DMS153 treated with DMSO at 0.1 percent for 48 hours (cell line): ENCODE measurements at regions not wholly inside any gene's neighbourhood (a gene's known extent, or its start where the extent isn't known, plus 50 kb on each side); places are given as distances from the start of the nearest gene placed in this dataset.
A peak's percentile ranks its signal among the peaks of the same experiment; 100 is the strongest.
"Not testable (repeated sequence)": the region's sequence is repeated elsewhere in the genome, so short reads cannot be mapped to it uniquely, and the experiment has no call there.

Source experiments
- DNase-seq: peaks from one replicate; lab custom pipeline; 2025; ENCODE audit not compliant: unreplicated experiment; lab: John Stamatoyannopoulos, UW

- DNase-seq, result no peak
Observed at GRCh38 chr14:43001731-43002130, 1395.1 kb downstream of the LRFN5 start.

DNA sequence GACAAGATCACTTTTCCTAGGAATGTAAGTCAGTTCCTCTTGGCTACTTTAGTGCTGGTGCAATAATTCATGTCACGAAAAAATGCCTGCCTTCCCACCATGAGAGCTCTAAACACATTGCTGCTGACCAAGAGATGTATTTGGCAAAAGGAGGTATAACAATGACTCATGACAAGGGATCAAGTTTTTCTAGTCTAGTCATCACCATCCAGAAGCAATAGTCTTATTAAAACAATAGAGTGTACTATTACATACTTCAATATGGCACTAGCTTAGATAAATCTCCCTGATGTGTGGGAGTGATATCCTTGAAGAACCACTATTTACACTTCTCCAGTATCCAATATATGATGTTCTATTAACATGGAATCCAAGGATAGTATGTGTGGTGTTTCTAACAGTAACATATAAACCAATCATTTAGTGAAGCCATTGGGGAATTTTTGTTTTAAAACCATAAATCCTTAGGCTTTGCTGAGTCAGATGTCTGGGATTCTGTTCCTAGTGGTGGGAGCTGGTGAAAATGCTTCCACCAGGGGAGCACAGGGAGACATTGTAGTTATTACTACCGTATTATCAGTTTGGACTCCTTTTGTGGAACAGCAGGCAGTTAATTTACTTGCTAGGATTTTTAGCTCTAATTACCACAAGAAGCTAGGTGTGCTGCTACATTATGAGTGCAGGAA lies 1387.5 kb downstream of the LRFN5 start:
- no peak for DNase-seq

DNA sequence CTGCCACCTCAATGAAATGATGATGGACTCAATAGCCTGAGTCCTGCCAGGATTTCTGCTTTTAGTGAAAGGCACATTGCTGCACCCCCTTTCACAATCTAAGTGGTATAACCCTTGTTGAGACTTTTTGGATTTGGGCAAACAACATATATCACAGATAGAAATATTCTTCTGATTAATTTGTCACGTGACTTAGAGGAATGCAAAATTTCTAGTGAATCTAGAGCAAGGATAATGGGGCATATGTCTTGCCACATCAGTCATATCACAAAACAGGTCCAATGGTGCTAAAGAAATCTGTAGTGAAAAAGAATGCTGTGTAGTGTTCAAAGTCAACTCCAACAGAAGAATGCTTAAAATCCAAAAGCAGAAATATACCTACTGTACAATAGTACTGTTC lies 1386.3 kb downstream of the LRFN5 start:
- DNase-seq, result no peak

DNA sequence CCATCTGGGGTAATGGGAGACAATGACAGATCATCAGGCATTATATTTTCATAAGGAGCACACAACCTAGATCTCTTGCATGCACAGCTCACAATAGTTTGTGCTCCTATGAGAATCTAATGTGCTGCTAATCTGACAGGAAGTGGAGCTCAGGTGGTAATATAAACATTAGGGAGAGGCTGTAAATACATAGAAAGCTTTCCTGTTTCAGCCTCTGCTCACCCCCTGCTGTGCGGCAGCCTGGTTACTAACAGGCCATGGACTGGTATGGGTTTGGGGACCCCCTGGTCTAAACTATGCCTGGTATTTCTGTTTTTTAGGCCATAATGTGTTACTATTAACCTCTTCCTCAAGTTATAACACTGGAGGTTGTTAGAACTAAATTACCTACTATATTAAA lies 1373.7 kb downstream of the LRFN5 start:
- DNase-seq, result no peak

GRCh38 chr14:42973171-42973570 lies 1366.5 kb downstream of the LRFN5 start:
- DNase-seq, result not testable (repeated sequence)

DNA sequence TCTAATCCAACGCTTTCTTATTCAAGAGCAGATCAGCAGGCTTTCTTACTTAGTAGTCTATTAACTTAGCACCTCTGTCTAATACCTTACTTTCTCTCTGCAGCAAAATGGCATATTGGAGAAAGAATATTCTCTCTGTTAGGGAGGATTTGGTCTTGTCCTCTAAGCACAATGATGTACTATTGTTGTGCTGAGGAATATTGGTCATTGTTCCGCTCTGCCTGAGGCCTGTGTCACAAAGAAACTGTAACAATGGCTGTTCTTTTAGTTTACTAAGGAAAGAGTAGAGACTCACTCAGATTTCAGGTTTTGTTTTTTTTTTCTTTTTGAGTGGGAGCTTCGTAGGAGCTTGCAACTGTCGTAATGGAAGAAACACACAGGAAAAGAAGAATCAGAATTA lies 1358.8 kb downstream of the LRFN5 start:
- DNase-seq, result no peak

- no peak for DNase-seq
Observed at GRCh38 chr14:42961509-42961908, 1354.8 kb downstream of the LRFN5 start.

GRCh38 chr14:42950363-42950762 lies 1343.7 kb downstream of the LRFN5 start:
- DNase-seq, result no peak

- no peak for DNase-seq
Observed at GRCh38 chr14:42947991-42948390, 1341.3 kb downstream of the LRFN5 start.

GRCh38 chr14:42944284-42944683 lies 1337.6 kb downstream of the LRFN5 start:
- no peak for DNase-seq

GRCh38 chr14:42931308-42931707 lies 1324.6 kb downstream of the LRFN5 start:
- DNase-seq, result no peak

DNA sequence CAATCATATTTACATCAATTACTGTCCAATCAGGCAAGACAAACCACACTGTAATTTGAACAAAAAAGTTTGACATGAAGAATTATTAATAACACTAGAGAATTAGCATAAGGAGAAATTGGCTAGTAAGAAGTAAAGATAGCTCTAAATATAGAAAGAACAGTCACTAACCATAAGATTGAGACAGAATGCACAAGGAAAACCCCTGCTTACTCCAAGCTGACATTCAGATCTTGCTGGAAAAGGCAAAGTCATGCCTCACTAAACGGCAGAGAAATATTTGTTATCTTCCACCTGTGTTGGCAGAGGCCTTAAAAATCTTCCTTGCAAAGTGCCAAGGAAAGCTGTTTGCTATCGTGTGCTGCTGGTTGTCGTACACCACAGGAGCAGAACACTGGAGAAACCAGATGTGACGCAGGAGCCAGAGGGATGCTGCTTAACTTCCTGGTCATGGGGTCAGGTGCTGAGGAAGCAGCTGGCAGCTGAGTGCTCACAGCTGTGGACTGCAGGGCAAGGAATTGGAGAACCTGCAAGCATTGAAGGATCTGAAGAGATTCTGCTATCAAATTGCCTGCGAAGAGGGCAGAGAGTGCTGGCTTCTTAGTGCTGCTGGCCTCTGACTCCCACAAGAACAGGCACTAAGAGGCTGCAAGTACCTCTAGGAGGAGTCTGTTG lies 1323.3 kb downstream of the LRFN5 start:
- DNase-seq, result no peak

- no peak for DNase-seq
Observed at GRCh38 chr14:42927313-42927712, 1320.6 kb downstream of the LRFN5 start.

GRCh38 chr14:42921901-42922300 lies 1315.2 kb downstream of the LRFN5 start:
- DNase-seq, result no peak

GRCh38 chr14:42918615-42919014 lies 1311.9 kb downstream of the LRFN5 start:
- no peak for DNase-seq

DNA sequence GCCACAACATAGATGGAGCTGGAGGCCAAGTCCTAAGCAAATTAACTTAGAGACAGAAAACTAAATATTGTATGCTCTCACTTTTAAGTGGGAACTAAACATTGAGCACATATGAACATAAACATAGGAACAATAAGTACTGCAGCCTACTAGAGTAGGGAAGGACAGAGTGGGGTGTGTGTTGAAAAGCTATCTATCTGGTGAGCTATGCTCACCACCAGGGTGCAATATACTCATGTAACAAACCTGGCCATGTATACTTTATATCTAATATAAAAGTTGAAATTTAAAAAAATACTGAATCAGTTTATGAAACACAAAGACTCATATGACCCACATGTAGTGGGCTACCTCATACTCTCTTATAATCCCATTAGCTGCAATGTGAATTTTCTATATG lies 1305.0 kb downstream of the LRFN5 start:
- DNase-seq, result no peak

DNA sequence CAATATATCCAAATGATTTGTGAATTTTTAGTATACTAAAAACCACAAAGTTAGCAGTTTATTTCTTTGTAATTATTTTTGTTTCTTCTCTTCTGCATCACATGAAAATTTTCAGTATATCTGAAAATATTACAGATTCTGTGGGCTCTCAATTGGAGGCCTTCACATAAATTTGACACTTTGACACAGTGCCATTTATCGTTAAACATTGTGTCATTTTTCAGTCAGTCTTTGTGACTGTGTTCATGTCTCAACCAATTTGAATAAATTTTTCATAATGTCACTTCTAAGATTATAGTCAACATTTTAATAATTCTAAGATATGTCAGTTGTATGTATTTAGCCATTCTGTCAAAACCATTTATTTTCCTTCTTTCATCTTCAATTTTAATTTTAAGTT lies 1303.0 kb downstream of the LRFN5 start:
- DNase-seq, result no peak

- no peak for DNase-seq
Observed at GRCh38 chr14:42893183-42893582, 1286.5 kb downstream of the LRFN5 start.

- DNase-seq, result no peak
Observed at GRCh38 chr14:42884100-42884499, 1277.4 kb downstream of the LRFN5 start.

GRCh38 chr14:42877716-42878115 lies 1271.0 kb downstream of the LRFN5 start:
- no peak for DNase-seq

GRCh38 chr14:42872786-42873185 lies 1266.1 kb downstream of the LRFN5 start:
- DNase-seq, result peak; percentile 46

DNA sequence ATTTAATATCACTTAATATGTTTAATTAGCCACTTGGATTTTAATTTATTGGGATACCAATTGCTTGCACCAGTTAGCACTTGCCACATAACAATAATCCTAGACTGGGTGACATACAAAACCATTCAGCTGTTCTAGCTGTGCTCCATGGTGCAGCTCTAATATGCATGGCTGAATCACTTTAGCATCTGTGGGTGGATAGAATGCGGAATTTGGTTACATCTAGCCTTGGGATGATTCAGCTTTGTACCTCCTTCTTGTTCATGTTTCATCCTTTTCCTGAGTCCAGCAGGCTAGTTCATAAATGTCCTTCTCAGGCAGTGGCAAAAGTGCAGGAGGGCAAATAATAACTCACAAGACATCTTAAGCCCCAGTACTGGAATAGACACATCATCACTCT lies 1263.0 kb downstream of the LRFN5 start:
- no peak for DNase-seq

GRCh38 chr14:42862114-42862513 lies 1255.4 kb downstream of the LRFN5 start:
- DNase-seq, result no peak
